ENCODE measurements at regions not wholly inside any gene's neighbourhood (a gene's known extent, or its start where the extent isn't known, plus 50 kb on each side); places are given as distances from the start of the nearest gene placed in this dataset.
A peak's percentile ranks its signal among the peaks of the same experiment; 100 is the strongest.

DNA sequence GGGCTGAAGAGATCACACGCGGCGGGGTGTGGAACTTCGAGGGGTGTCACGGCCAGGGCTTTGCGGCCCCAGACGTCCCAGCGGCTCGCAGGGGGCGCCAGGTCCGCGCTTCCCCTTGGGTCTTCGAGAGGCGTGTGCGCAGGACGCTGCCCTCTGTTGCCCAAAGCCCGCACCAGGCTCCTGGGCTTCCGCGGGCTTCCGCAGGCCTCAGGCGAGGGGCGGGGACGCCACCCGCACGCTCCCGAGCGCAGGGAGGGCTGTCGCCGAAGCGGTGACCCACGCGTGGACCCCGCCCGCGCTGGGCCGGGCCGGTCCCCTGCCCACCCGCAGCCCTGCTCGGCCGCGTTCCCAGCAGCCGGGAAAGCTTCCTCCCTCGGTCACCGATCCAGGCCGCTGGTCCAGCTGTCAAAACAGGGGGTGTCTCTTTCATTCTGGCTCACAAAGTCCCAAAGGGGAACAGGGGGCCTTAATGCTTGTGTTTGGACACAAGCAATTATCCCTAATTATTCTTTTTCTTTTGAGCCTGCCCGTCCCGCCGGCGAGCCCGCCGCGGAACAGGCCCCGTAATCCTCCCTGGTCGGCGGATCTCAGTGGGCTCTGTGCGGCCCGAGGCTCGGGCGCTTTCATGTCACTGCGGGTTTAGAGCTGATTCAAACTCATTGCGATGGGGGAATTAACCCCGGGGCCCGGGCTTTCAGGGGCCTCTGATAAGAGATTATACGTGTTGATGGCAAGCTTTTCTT lies 60.6 kb downstream of the TMEM174 start:
- TF ChIP-seq, protein P1, sequence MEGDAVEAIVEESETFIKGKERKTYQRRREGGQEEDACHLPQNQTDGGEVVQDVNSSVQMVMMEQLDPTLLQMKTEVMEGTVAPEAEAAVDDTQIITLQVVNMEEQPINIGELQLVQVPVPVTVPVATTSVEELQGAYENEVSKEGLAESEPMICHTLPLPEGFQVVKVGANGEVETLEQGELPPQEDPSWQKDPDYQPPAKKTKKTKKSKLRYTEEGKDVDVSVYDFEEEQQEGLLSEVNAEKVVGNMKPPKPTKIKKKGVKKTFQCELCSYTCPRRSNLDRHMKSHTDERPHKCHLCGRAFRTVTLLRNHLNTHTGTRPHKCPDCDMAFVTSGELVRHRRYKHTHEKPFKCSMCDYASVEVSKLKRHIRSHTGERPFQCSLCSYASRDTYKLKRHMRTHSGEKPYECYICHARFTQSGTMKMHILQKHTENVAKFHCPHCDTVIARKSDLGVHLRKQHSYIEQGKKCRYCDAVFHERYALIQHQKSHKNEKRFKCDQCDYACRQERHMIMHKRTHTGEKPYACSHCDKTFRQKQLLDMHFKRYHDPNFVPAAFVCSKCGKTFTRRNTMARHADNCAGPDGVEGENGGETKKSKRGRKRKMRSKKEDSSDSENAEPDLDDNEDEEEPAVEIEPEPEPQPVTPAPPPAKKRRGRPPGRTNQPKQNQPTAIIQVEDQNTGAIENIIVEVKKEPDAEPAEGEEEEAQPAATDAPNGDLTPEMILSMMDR (IDR thresholded peaks at IDR 0.05): peak; percentile 22; the same call in 1 of the 2 replicates
- no peak for TF ChIP-seq SIN3A (IDR thresholded peaks at IDR 0.05; ENCODE audit: borderline replicate concordance, low read depth, low read length)
- H3K27ac ChIP-seq (ENCODE audit: low read depth in 2 of 2, low read length in 1 of 2): no peak overlapping the region
- no peaks in the 10 kb centered on the region for H3K9me3 ChIP-seq
- ChIA-PET POLR2A (no interaction called here), CTCF (interaction anchor here (0.6 to 9.0 kb wide), 6 partner anchors 9 to 218 kb away, joined by 3 to 90 read pairs (median 4); partner anchors contain the start of gene FOXD1)
- peak; percentile 74 for DNase-seq
- H3K9me2 ChIP-seq: no peaks in the 10 kb centered on the region
- no peaks in the 10 kb centered on the region for H3K79me2 ChIP-seq (ENCODE audit: insufficient read depth)
- no peak overlapping the region; the same call in 1 of the 2 replicates for H3K9ac ChIP-seq
- H3F3A ChIP-seq (replicated peaks; ENCODE audit: insufficient read depth): peaks cover 15% of the 10 kb centered on the region
- H3K4me1 ChIP-seq (ENCODE audit: control insufficient read depth in 1 of 2, insufficient read depth in 2 of 2, low read depth in 1 of 2, low read length in 1 of 2): peaks cover 0 to 17% of the 10 kb centered on the region in 2 experiments; a peak in 2 of 4 replicates
- no peaks in the 10 kb centered on the region for H3K27me3 ChIP-seq (ENCODE audit: insufficient read depth)
- H3K36me3 ChIP-seq (replicated peaks in 1 of 2; ENCODE audit: control insufficient read depth in 1 of 2, insufficient read depth in 2 of 2, low read length in 1 of 2): no peaks in the 10 kb centered on the region
- 45% methylated on average over 14 of the region's 64 CpGs for WGBS (ENCODE audit: low lambda C conversion rate)
- H2AFZ ChIP-seq (ENCODE audit: low read depth): peak overlapping the region; percentile 92; the same call in 1 of the 2 replicates
- H3K4me3 ChIP-seq (ENCODE audit: low read depth in 2 of 2, low read length in 1 of 2): peak overlapping the region in 1 of 2 experiments; percentile 32; a peak in 1 of 4 replicates
- H3K4me2 ChIP-seq: peak overlapping the region; percentile 63; the same call in 1 of the 2 replicates
- no peaks in the 10 kb centered on the region for H4K20me1 ChIP-seq (ENCODE audit: insufficient read depth)

DNA sequence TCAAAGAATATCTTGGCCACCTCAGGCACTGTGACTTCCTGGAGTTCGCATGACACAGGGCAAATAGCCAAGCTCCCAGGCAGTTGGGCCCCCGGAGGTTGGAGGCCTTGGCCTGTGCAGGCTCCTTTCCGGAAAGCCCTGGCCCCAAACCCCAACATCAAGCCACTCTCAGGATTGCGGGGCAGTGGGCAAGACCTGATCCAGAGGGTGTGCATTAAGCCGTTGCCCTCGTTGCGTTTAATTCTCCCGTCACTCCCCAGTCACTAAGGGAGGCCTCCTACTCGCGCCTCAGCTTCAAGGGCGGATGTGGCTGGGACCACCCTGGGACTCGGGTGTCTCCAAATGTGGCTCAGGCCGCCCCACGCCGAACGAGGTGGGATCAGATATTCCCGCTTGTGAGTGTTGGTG lies 60.1 kb downstream of the TMEM174 start:
- Histone ChIP-seq H3K27me3 (ENCODE audit: insufficient read depth) (no peaks in the 10 kb centered on the region), H3K27ac (ENCODE audit: low read depth in 2 of 2, low read length in 1 of 2) (no peak overlapping the region), H3K9me2 (no peaks in the 10 kb centered on the region), H3K4me2 (0 out of 2 replicates have a peak overlapping the region, but pooled peaks have one; percentile 63), H3K9me3 (no peaks in the 10 kb centered on the region), H3K4me1 (ENCODE audit: control insufficient read depth in 1 of 2, insufficient read depth in 2 of 2, low read depth in 1 of 2, low read length in 1 of 2) (peaks cover 0 to 17% of the 10 kb centered on the region in 2 experiments; a peak in 2 of 4 replicates), H3K79me2 (ENCODE audit: insufficient read depth) (no peaks in the 10 kb centered on the region), H3K9ac (no peak overlapping the region), H3F3A (replicated peaks; ENCODE audit: insufficient read depth) (peaks cover 16% of the 10 kb centered on the region), H4K20me1 (ENCODE audit: insufficient read depth) (no peaks in the 10 kb centered on the region), H3K4me3 (ENCODE audit: low read depth in 2 of 2, low read length in 1 of 2) (no peak overlapping the region; a peak in 1 of 4 replicates), H3K36me3 (replicated peaks in 1 of 2; ENCODE audit: control insufficient read depth in 1 of 2, insufficient read depth in 2 of 2, low read length in 1 of 2) (no peaks in the 10 kb centered on the region), H2AFZ (ENCODE audit: low read depth) (peak overlapping the region; percentile 92; the same call in 1 of the 2 replicates)
- no peak for DNase-seq
- CTCF ChIA-PET: interaction anchor here (0.6 to 9.0 kb wide), 6 partner anchors 8 to 218 kb away, joined by 3 to 90 read pairs (median 4); partner anchors contain the start of gene FOXD1
- WGBS (ENCODE audit: low lambda C conversion rate): 20% methylated on average over 1 of the region's 17 CpGs
- TF ChIP-seq JUND (IDR thresholded peaks at IDR 0.05) (no peak), RAD21 (IDR thresholded peaks at IDR 0.05; ENCODE audit: low read length) (no peak), NRF1 (IDR thresholded peaks at IDR 0.05; ENCODE audit: low read depth, low read length) (no peak), RXRA (IDR thresholded peaks at IDR 0.05; ENCODE audit: borderline replicate concordance, low read depth) (no peak), RFX5 (IDR thresholded peaks at IDR 0.05; ENCODE audit: low read length) (no peak), SMC3 (IDR thresholded peaks at IDR 0.05; ENCODE audit: low read depth, low read length) (no peak), TAF1 (IDR thresholded peaks at IDR 0.05; ENCODE audit: borderline replicate concordance, low read depth, low read length) (no peak), ELF1 (IDR thresholded peaks at IDR 0.05) (no peak), POLR2AphosphoS5 (IDR thresholded peaks at IDR 0.05; ENCODE audit: low read depth, low read length) (no peak)
- POLR2A ChIA-PET: no interaction called here
